ENCODE measurements at regions not wholly inside any gene's neighbourhood (a gene's known extent, or its start where the extent isn't known, plus 50 kb on each side); places are given as distances from the start of the nearest gene placed in this dataset.

- TF ChIP-seq CTCF (IDR thresholded peaks at IDR 0.05) (no peak), POLR2A (IDR thresholded peaks at IDR 0.05) (no peak)
Observed at GRCh38 chr3:107945417-107946094, 145.3 kb downstream of the CD47 start.

Data from esophagus squamous epithelium (tissue), 4 donors.